Caco-2 (cell line): ENCODE measurements at regions not wholly inside any gene's neighbourhood (a gene's known extent, or its start where the extent isn't known, plus 50 kb on each side); places are given as distances from the start of the nearest gene placed in this dataset.

ENCODE experiments used
- BruUV-seq: library from RNA; stranded (reverse); fragments of 400-500 nt; replicated peaks from 2 replicates; lab custom pipeline; 2021; lab: Mats Ljungman, UMichigan
- CTCF ChIA-PET: fragments of 300-600 bp; sonication (Branson Sonifier 250); formaldehyde crosslinking; loops from one replicate; lab custom pipeline; 2022; ENCODE audit warnings: antibody characterized with exemption; lab: Charles Lee
- POLR2A ChIA-PET: fragments of 300-600 bp; sonication (Branson Sonifier 250); formaldehyde crosslinking; loops from one replicate; lab custom pipeline; 2022; ENCODE audit warnings: antibody characterized with exemption; lab: Charles Lee
- DNase-seq, 2 experiments: peaks; one replicate each; pipeline versions ENCODE4 v3.0.0 to v3.0.0-alpha.2; 2020 to 2022
- H3K27me3 ChIP-seq: replicated peaks from 2 replicates; pipeline ENCODE4 v1.6.0; 2011; ENCODE audit warnings: low read length; ENCODE audit not compliant: control insufficient read depth, insufficient read depth
- H3K36me3 ChIP-seq: 2 replicates; pipeline ENCODE4 v1.5.1; 2011; ENCODE audit warnings: low read length; ENCODE audit not compliant: control insufficient read depth, insufficient read depth
- H3K4me1 ChIP-seq: fragments of 250-450 bp; sonication (Bioruptor Pico); 2 replicates; pipeline ENCODE4 v1.5.1; 2020; ENCODE audit warnings: mild to moderate bottlenecking
- H3K4me3 ChIP-seq: 2 replicates; pipeline ENCODE4 v1.5.1; 2011; ENCODE audit warnings: low read depth, mild to moderate bottlenecking, control low read depth, low read length
- H3K9me3 ChIP-seq: fragments of 250-450 bp; sonication (Bioruptor Pico); 2 replicates; pipeline ENCODE4 v1.5.1; 2020; ENCODE audit warnings: mild to moderate bottlenecking, moderate library complexity
- H3K27ac Mint-ChIP-seq: one replicate; pipeline ENCODE4 v1.8.0; 2022; ENCODE audit warnings: mixed read lengths; ENCODE audit not compliant: unreplicated experiment
- H3K27me3 Mint-ChIP-seq: one replicate; pipeline ENCODE4 v1.8.0; 2022; ENCODE audit warnings: mixed read lengths; ENCODE audit not compliant: insufficient read depth, unreplicated experiment
- H3K36me3 Mint-ChIP-seq: one replicate; pipeline ENCODE4 v1.8.0; 2022; ENCODE audit warnings: mild to moderate bottlenecking, mixed read lengths; ENCODE audit not compliant: insufficient read depth, unreplicated experiment
- H3K4me1 Mint-ChIP-seq: one replicate; pipeline ENCODE4 v1.8.0; 2022; ENCODE audit warnings: low read depth, mixed read lengths; ENCODE audit not compliant: unreplicated experiment
- H3K4me3 Mint-ChIP-seq: one replicate; pipeline ENCODE4 v1.8.0; 2022; ENCODE audit warnings: mild to moderate bottlenecking, moderate library complexity, mixed read lengths; ENCODE audit not compliant: unreplicated experiment
- H3K9me3 Mint-ChIP-seq: one replicate; pipeline ENCODE4 v1.8.0; 2022; ENCODE audit warnings: mixed read lengths; ENCODE audit not compliant: unreplicated experiment
- intact Hi-C: fragments of 100-400 bp; cut with micrococcal nuclease; formaldehyde crosslinking; loops from one replicate; pipeline ENCODE4 v1.10.0; 2022; ENCODE audit not compliant: unreplicated experiment
- TF ChIP-seq, protein P1 (sequence below), 2 experiments: fragments of 200-600 bp in 1 of 2; IDR thresholded peaks; 1 replicate in 1 of 2; 2 replicates in 1 of 2; pipeline versions ENCODE4 v1.5.1 to v1.8.0; 2011 to 2022; ENCODE audit warnings: antibody characterized with exemption in 1 of 2, control low read depth in 1 of 2, inconsistent platforms in 1 of 2, low read depth in 1 of 2, low read length in 1 of 2, mild to moderate bottlenecking in 1 of 2, moderate library complexity in 1 of 2; ENCODE audit not compliant: insufficient read depth in 1 of 2, severe bottlenecking in 1 of 2, unreplicated experiment in 1 of 2

DNA sequence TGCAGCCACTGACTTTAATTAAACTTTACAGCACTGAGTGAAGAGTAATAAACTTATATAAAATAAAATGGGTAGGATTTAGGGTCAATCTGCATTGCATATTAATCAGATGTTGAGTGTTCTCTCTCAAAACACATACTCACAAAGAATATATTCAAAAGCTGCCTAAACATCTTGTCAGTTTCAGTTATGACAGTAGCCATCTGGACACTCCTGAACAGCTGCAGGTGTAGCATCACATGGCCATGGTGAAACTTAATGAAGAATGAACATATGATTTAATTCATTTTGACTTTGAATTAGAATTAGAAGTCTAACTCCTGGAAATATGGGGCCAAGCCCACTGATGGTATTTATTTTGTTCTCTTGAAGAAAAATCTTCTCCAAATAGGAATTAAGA lies 684.3 kb upstream of the RAG2 start:
- Histone ChIP-seq H3K4me3 (no peak overlapping the region), H3K36me3 (no peaks in the 10 kb centered on the region), H3K9me3 (no peaks in the 10 kb centered on the region), H3K4me1 (no peaks in the 10 kb centered on the region), H3K27me3 (no peaks in the 10 kb centered on the region)
- DNase-seq: no peak
- Mint-ChIP-seq H3K27ac (no peak overlapping the region), H3K4me3 (no peak overlapping the region), H3K9me3 (no peaks in the 10 kb centered on the region), H3K4me1 (no peaks in the 10 kb centered on the region), H3K36me3 (no peaks in the 10 kb centered on the region), H3K27me3 (no peaks in the 10 kb centered on the region)
- ChIA-PET CTCF (no interaction called here), POLR2A (no interaction called here)
- BruUV-seq: no TSS peak
- TF ChIP-seq, protein P1, sequence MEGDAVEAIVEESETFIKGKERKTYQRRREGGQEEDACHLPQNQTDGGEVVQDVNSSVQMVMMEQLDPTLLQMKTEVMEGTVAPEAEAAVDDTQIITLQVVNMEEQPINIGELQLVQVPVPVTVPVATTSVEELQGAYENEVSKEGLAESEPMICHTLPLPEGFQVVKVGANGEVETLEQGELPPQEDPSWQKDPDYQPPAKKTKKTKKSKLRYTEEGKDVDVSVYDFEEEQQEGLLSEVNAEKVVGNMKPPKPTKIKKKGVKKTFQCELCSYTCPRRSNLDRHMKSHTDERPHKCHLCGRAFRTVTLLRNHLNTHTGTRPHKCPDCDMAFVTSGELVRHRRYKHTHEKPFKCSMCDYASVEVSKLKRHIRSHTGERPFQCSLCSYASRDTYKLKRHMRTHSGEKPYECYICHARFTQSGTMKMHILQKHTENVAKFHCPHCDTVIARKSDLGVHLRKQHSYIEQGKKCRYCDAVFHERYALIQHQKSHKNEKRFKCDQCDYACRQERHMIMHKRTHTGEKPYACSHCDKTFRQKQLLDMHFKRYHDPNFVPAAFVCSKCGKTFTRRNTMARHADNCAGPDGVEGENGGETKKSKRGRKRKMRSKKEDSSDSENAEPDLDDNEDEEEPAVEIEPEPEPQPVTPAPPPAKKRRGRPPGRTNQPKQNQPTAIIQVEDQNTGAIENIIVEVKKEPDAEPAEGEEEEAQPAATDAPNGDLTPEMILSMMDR (IDR thresholded peaks at IDR 0.05; ENCODE audit: insufficient read depth in 1 of 2, low read depth in 1 of 2, low read length in 1 of 2, severe bottlenecking in 1 of 2, unreplicated experiment in 1 of 2): no peak
- intact Hi-C loops: no loop called here

DNA sequence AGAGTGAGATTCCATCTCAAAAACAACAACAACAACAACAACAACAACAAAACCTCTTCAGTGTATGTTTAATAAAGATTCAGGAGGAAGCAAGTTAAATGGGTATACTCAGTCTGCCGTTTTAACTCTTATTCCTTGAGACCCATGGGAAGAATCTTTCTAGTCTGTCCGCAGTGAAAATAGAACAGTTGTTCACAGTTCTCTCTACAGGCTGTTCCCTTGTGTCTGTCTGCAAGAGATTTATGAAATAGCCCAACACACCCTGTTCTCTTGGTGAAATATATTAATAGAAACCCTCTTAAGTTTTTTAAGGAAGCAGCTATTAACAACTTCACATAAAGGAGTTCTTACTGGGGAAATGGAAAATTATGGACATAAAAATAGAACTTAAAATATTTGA lies 682.2 kb upstream of the RAG2 start:
- H3K9me3 ChIP-seq: no peaks in the 10 kb centered on the region
- no peaks in the 10 kb centered on the region for H3K9me3 Mint-ChIP-seq
- H3K36me3 ChIP-seq: no peaks in the 10 kb centered on the region
- H3K4me1 ChIP-seq: no peaks in the 10 kb centered on the region
- H3K4me3 Mint-ChIP-seq: no peak overlapping the region
- POLR2A ChIA-PET: no interaction called here
- H3K4me3 ChIP-seq: no peak overlapping the region
- DNase-seq: no peak
- H3K27me3 ChIP-seq: no peaks in the 10 kb centered on the region
- intact Hi-C loops: no loop called here
- CTCF ChIA-PET: no interaction called here
- no peaks in the 10 kb centered on the region for H3K4me1 Mint-ChIP-seq
- no TSS peak for BruUV-seq
- H3K27ac Mint-ChIP-seq: no peak overlapping the region
- no peaks in the 10 kb centered on the region for H3K36me3 Mint-ChIP-seq
- H3K27me3 Mint-ChIP-seq: no peaks in the 10 kb centered on the region
- TF ChIP-seq, protein P1 (IDR thresholded peaks at IDR 0.05; ENCODE audit: insufficient read depth in 1 of 2, low read depth in 1 of 2, low read length in 1 of 2, severe bottlenecking in 1 of 2, unreplicated experiment in 1 of 2): no peak

DNA sequence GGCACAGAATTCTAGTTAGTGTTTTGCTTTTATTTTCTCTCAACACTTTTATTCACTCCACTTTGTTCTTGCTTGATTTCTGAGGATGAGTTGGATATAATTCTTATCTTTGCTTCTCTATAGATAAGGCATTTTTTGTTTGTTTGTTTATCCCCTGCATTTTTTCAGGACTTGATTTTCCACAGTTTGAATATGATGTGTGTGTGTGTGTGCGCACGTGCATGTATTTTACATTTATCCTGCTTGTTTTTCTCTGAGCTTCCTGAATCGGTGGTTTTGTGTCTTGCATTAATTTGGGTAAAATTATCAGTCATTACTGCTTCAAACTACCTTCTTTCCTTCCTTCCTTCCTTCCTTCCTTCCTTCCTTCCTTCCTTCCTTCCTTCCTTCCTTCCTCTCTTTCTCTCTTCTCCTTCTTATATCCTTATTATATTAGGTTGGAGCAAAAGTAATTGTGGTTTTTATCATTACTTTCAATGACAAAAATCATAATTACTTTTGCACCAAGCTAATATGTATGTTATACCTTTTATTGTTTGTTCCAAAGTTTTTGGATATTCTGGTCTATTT lies 679.9 kb upstream of the RAG2 start:
- intact Hi-C loops: no loop called here
- BruUV-seq: no TSS peak
- H3K4me3 ChIP-seq: no peak overlapping the region
- POLR2A ChIA-PET: no interaction called here
- Mint-ChIP-seq H3K36me3 (no peaks in the 10 kb centered on the region), H3K27ac (no peak overlapping the region), H3K27me3 (no peaks in the 10 kb centered on the region), H3K4me1 (no peaks in the 10 kb centered on the region), H3K9me3 (no peaks in the 10 kb centered on the region), H3K4me3 (no peak overlapping the region)
- no peaks in the 10 kb centered on the region for H3K36me3 ChIP-seq
- CTCF ChIA-PET: no interaction called here
- TF ChIP-seq, protein P1 (IDR thresholded peaks at IDR 0.05; ENCODE audit: insufficient read depth in 1 of 2, low read depth in 1 of 2, low read length in 1 of 2, severe bottlenecking in 1 of 2, unreplicated experiment in 1 of 2): no peak
- no peaks in the 10 kb centered on the region for H3K4me1 ChIP-seq
- no peak for DNase-seq
- no peaks in the 10 kb centered on the region for H3K9me3 ChIP-seq
- H3K27me3 ChIP-seq: no peaks in the 10 kb centered on the region
